ENCODE measurements at regions not wholly inside any gene's neighbourhood (a gene's known extent, or its start where the extent isn't known, plus 50 kb on each side); places are given as distances from the start of the nearest gene placed in this dataset.

DNA sequence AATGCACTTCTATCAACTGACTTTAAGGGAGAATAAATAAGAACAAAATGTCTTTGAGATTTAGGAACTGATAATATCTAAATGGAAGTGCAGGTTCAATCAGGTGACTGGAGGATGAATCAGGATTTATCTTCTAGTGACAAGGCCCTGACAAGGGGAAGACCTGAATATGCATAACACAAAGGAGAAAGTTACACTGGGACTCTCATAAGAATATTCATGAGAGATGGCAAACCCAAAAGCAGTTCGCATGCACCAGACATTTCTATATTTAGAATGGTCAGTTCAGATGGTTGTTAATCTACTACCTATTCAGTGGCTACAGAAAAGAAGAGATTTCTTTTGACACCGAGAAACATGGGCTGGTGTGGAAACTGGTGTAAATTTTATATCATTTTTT lies 1771.3 kb upstream of the LRRTM1 start (continued):
- no peak for TF ChIP-seq KLF9 (tag by site-specific recombination; IDR thresholded peaks at IDR 0.05; ENCODE audit: low read depth)
- no peak for TF ChIP-seq ZNF133 (tag by site-specific recombination; IDR thresholded peaks at IDR 0.05)
- TF ChIP-seq ZFP41 (tag by site-specific recombination; IDR thresholded peaks at IDR 0.05; ENCODE audit: borderline replicate concordance) = no peak
- no peak for TF ChIP-seq WT1 (tag by site-specific recombination; IDR thresholded peaks at IDR 0.05)
- TF ChIP-seq ZNF501 (tag by site-specific recombination; IDR thresholded peaks at IDR 0.05) = no peak

GRCh38 chr2:82062463-82062862 lies 1757.9 kb upstream of the LRRTM1 start:
- Histone ChIP-seq H3K9me3 (ENCODE audit: control insufficient read depth, insufficient read depth, low read depth, low read length) (no peaks in the 10 kb centered on the region), H3K4me3 (ENCODE audit: low read depth, low read length) (no peak overlapping the region), H3K36me3 (ENCODE audit: control insufficient read depth in 2 of 2, insufficient read depth in 1 of 2, low read length in 2 of 2) (no peaks in the 10 kb centered on the region), H3K4me1 (ENCODE audit: control insufficient read depth, insufficient read depth, low read length) (no peaks in the 10 kb centered on the region), H3K27ac (ENCODE audit: extremely low read depth, low read depth, low read length) (no peak overlapping the region)
- ChIA-PET POLR2A (no interaction called here), CTCF (no interaction called here)
- TF ChIP-seq ZSCAN5A (tag by site-specific recombination; IDR thresholded peaks at IDR 0.05) = no peak
- no peak for TF ChIP-seq PATZ1 (tag by site-specific recombination; IDR thresholded peaks at IDR 0.05)
- no peak for TF ChIP-seq ZBTB11 (tag by site-specific recombination; conservative IDR thresholded peaks at IDR 0.05; ENCODE audit: low read depth)
- TF ChIP-seq ZNF133 (tag by site-specific recombination; IDR thresholded peaks at IDR 0.05) = no peak
- no peak for TF ChIP-seq YY1 (tag by site-specific recombination; IDR thresholded peaks at IDR 0.05)
- TF ChIP-seq ZNF785 (tag by site-specific recombination; IDR thresholded peaks at IDR 0.05) = no peak
- TF ChIP-seq ZNF558 (tag by site-specific recombination; IDR thresholded peaks at IDR 0.05) = no peak
- TF ChIP-seq ZNF132 (tag by site-specific recombination; IDR thresholded peaks at IDR 0.05; ENCODE audit: borderline replicate concordance) = no peak
- TF ChIP-seq ZNF169 (tag by site-specific recombination; IDR thresholded peaks at IDR 0.05) = no peak
- TF ChIP-seq ZXDB (tag by site-specific recombination; IDR thresholded peaks at IDR 0.05) = no peak
- no peak for TF ChIP-seq GLI4 (tag by site-specific recombination; IDR thresholded peaks at IDR 0.05)
- TF ChIP-seq ZBTB6 (tag by site-specific recombination; IDR thresholded peaks at IDR 0.05) = no peak
- no peak for TF ChIP-seq ZNF664 (tag by site-specific recombination; IDR thresholded peaks at IDR 0.05)
- TF ChIP-seq ELK4 (IDR thresholded peaks at IDR 0.05; ENCODE audit: borderline replicate concordance, low read depth, low read length) = no peak
- TF ChIP-seq ZNF48 (tag by site-specific recombination; IDR thresholded peaks at IDR 0.05) = no peak
- TF ChIP-seq ZBTB44 (tag by site-specific recombination; IDR thresholded peaks at IDR 0.05) = no peak
- no peak for TF ChIP-seq ZNF76 (tag by site-specific recombination; IDR thresholded peaks at IDR 0.05; ENCODE audit: borderline replicate concordance, low read depth)
- no peak for TF ChIP-seq ZNF549 (tag by site-specific recombination; IDR thresholded peaks at IDR 0.05)
- no peak for TF ChIP-seq ZNF394 (tag by site-specific recombination; IDR thresholded peaks at IDR 0.05; ENCODE audit: borderline replicate concordance)
- TF ChIP-seq ZNF324 (tag by site-specific recombination; IDR thresholded peaks at IDR 0.05) = no peak

All from HEK293 (cell line).